Stimulated activated naive CD8-positive, alpha-beta T cell treated with anti-CD3 and anti-CD28 coated beads, Interleukin-15, amount 100 ng/mL, for 72 hours (primary cell): ENCODE measurements at regions not wholly inside any gene's neighbourhood (a gene's known extent, or its start where the extent isn't known, plus 50 kb on each side); places are given as distances from the start of the nearest gene placed in this dataset.
"Not testable (repeated sequence)": the region's sequence is repeated elsewhere in the genome, so short reads cannot be mapped to it uniquely, and the experiment has no call there.

Source experiments
- ATAC-seq: fragments of 150-1000 bp; cut with Tn5 transposase; 2 replicates; pipeline ENCODE4 v1.10.0; 2021; ENCODE audit warnings: mild to moderate bottlenecking, moderate library complexity
- DNase-seq, 2 donors: peaks; one replicate each; pipeline ENCODE4 v3.0.0; 2021 to 2022
- H3K27ac Mint-ChIP-seq, 2 donors: one replicate each; pipeline ENCODE4 v1.8.0; 2022; ENCODE audit warnings: mild to moderate bottlenecking in 2 of 2, mixed read lengths in 2 of 2, moderate library complexity in 2 of 2
- H3K27me3 Mint-ChIP-seq: one replicate; pipeline ENCODE4 v1.8.0; 2022; ENCODE audit warnings: mixed read lengths
- H3K4me1 Mint-ChIP-seq: one replicate; pipeline ENCODE4 v1.8.0; 2022; ENCODE audit warnings: mild to moderate bottlenecking, mixed read lengths
- H3K4me3 Mint-ChIP-seq, 2 donors: one replicate each; pipeline ENCODE4 v1.8.0; 2022; ENCODE audit warnings: mild to moderate bottlenecking in 2 of 2, mixed read lengths in 2 of 2, moderate library complexity in 1 of 2
- H3K9me3 Mint-ChIP-seq, 2 donors: one replicate each; pipeline ENCODE4 v1.8.0; 2022; ENCODE audit warnings: mixed read lengths in 2 of 2

DNA sequence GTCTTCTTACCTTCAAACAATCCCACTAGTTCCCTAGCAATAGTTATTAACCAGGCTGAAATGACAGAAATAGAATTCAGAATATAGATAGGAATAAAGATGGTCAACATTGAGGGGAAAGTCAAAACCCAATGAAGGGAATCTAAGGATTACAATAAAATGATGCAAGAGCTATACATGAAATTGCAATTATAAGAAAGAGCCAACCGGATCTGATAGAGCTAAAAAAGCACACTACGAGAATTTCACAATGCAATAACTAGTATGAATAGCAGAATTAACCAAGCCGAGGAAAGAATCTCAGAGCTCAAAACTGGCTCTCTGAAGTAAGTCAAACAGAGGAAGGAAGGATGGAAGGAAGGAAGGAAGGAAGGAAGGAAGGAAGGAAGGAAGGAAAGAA lies 288.7 kb upstream of the KCND2 start:
- H3K27ac Mint-ChIP-seq = no peak overlapping the region
- DNase-seq (no peak), ATAC-seq (no peak)
- peaks cover 15 to 18% of the 10 kb centered on the region in 2 donors for H3K9me3 Mint-ChIP-seq
- H3K4me3 Mint-ChIP-seq = no peak overlapping the region
- no peaks in the 10 kb centered on the region for H3K4me1 Mint-ChIP-seq
- no peaks in the 10 kb centered on the region for H3K27me3 Mint-ChIP-seq

DNA sequence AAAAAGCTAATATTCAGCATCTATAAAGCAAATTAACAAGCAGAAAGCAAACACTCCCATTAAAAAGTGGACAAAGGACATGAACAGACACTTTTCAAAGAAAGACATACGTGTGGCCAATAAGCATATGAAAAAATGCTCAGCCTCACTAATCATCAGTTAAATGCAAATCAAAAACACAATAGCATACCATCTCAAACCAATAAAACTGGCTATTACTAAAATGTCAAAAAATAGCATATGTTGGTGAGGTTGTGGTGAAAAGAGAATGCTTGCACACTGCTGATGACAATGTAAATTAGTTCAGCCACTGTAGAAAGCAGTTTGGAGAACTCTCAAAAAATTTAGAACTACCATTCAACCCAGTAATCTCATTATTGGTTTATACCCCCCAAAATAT lies 284.6 kb upstream of the KCND2 start:
- ATAC-seq = no peak
- Mint-ChIP-seq H3K27me3 (no peaks in the 10 kb centered on the region), H3K9me3 (peaks cover 12 to 18% of the 10 kb centered on the region in 2 donors), H3K4me3 (no peak overlapping the region), H3K27ac (no peak overlapping the region), H3K4me1 (no peaks in the 10 kb centered on the region)
- DNase-seq = no peak

DNA sequence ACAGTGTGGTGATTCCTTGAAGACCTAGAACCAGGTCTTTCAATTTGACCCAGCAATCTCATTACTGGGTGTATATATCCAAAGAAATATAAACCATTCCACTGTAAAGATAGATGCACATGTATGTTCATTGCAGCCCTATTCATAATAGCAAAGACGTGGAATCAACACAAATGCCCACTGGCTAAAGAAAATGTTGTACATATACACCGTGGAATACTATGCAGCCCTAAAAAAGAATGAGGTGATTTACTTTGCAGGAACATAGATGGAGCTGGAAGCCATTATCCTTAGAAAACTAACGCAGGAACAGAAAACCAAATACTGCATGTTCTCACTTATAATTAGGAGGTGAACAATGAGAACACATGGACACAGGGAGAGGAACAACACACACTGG lies 278.0 kb upstream of the KCND2 start:
- H3K4me3 Mint-ChIP-seq = no peak overlapping the region
- H3K27ac Mint-ChIP-seq = no peak overlapping the region
- H3K27me3 Mint-ChIP-seq = no peaks in the 10 kb centered on the region
- peaks cover 10 to 25% of the 10 kb centered on the region in 2 donors for H3K9me3 Mint-ChIP-seq
- DNase-seq (no peak), ATAC-seq (no peak)
- no peaks in the 10 kb centered on the region for H3K4me1 Mint-ChIP-seq

DNA sequence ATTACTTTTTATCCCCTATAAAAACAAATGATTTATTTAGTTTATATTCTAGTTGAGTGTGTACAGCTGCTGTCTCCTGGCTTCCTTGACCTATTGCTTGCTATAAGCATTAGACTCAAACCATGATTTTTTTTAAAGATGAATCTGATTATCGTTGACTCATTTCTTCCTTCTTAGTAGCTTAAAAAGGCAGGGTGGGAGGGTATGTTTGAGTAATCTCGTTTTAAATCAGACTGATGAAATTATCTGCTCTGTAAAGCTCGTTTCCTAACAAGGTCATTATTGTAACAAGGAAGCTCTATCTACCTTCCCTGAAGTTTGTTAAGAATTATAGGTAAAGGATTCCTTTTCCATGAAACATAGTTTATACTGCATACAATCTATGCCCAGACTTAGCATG lies 276.3 kb upstream of the KCND2 start:
- Mint-ChIP-seq H3K4me1 (no peaks in the 10 kb centered on the region), H3K27ac (no peak overlapping the region), H3K9me3 (peaks cover 5 to 16% of the 10 kb centered on the region in 2 donors), H3K4me3 (no peak overlapping the region), H3K27me3 (no peaks in the 10 kb centered on the region)
- no peak for DNase-seq
- ATAC-seq = no peak

DNA sequence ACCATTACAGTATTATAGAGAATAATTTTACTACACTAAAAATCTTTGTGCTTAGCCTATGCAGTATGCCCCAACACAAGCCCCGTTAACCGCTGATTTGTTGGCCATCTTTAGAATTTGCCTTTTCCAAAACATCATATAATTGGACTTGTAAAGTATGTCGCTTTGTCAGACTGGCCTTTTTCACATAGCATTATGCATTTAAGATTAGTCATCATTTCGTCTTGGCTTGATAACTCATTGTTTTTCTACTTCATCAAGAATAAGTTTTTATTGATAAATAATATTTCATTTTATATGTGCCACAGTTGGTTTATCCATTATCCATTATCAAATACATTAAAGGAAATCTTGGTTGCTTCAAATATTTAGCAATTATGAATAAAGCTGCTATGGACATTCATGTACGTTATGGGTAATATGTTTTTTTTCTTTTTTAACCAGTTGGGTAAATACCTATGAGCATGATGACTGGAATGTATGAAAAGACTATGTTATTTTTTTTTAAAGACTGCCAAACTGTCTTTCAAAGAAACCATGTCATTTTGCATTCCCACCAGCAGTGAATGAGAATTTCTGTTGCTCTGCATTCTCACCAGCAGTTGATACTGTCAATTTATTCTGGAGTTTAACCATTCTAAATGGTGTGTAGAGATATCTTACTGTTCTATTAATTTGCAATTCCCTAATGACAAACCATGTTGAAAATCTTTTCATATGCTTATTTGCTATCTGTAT lies 273.1 kb upstream of the KCND2 start:
- DNase-seq (no peak), ATAC-seq (no peak)
- Mint-ChIP-seq H3K27ac (no peak overlapping the region), H3K4me3 (no peak overlapping the region), H3K4me1 (no peaks in the 10 kb centered on the region), H3K27me3 (no peaks in the 10 kb centered on the region), H3K9me3 (peaks cover 5 to 14% of the 10 kb centered on the region in 2 donors)

DNA sequence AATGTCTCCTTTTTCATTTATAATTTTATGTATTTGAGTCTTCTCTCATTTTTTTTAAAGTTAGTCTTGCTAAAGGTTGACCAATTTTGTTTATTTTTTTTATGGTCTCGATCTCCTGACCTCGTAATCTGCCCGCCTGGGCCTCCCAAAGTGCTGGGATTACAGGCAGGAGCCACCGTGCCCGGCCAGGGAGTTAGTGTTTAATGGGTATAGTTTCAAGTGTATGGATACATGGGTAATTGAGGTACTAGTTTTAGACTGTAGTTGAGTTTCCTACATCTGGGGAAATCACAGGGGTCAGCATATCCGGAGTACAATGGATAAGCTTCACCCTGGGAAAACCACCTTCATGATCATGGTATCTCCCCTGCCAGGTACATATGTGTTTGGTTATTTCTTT lies 267.3 kb upstream of the KCND2 start:
- Mint-ChIP-seq H3K27ac (no peak overlapping the region), H3K4me3 (no peak overlapping the region), H3K4me1 (no peaks in the 10 kb centered on the region), H3K27me3 (no peaks in the 10 kb centered on the region), H3K9me3 (peaks cover 0 to 9% of the 10 kb centered on the region in 2 donors)
- DNase-seq = no peak
- no peak for ATAC-seq

DNA sequence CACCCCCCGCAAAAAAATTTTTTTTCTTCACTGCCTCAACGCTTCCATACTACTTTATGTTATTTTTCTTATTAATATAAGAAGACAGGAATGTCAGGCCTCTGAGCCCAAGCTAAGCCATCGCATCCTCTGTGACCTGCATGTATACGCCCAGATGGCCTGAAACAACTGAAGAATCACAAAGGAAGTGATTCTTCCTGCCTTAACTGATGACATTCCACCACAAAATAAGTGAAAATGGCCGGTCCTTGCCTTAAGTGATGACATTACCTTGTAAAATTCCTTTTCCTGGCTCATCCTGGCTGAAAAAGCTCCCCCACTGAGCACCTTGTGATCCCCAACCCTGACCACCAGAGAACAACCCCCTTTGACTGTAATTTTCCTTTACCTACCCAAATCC lies 258.7 kb upstream of the KCND2 start:
- not testable (repeated sequence) for H3K27me3 Mint-ChIP-seq, H3K4me3 Mint-ChIP-seq, DNase-seq, ATAC-seq, H3K4me1 Mint-ChIP-seq, H3K27ac Mint-ChIP-seq
- H3K9me3 Mint-ChIP-seq = peaks cover 0 to 18% of the 10 kb centered on the region in 2 donors

DNA sequence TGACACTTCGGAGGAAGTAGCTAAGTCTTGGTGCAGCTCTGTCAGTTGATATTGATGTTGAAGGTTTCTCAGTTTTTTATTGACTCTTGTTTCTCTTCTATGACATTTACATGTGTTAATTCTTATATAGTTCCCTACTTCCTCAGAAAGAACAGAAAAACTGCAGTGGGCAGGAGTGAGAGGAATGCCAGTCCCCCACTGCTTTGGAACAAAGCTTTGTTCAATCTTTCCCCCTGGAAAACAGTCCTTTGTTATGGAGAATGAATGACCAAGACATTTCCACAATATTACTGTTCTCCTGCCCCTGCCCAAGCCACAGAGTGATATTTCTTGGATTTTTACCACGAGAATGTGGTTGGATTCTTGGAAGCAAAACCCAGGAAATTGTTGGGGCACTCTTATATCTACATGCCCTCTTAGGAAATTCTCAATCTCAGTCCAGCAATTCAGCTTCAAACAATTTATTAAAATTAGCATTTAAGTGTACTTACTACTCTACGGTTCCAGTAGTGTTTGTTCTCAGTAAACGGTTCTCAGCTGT lies 258.0 kb upstream of the KCND2 start:
- ATAC-seq (no peak), DNase-seq (no peak)
- H3K4me3 Mint-ChIP-seq = no peak overlapping the region
- peaks cover 0 to 17% of the 10 kb centered on the region in 2 donors for H3K9me3 Mint-ChIP-seq
- no peaks in the 10 kb centered on the region for H3K4me1 Mint-ChIP-seq
- no peaks in the 10 kb centered on the region for H3K27me3 Mint-ChIP-seq
- H3K27ac Mint-ChIP-seq = no peak overlapping the region

DNA sequence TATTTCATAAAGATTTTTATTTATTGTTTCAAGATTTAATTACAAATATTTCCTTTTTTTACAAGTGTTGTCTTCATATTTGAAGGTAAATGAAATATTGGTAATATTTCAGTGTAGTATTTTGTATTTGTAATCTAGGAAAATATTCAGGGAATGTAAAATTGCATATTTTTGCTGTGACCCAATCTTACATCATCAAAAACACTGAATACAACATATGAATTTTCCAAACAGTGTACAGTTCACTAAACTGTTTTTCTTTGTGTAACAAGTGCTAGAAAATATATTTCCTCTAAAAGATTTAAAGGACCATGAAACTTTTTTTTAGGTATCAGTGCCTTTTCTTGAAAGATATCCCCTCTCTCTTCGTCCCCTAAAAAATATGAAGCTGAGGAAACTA lies 251.9 kb upstream of the KCND2 start:
- no peak overlapping the region for H3K27ac Mint-ChIP-seq
- H3K4me1 Mint-ChIP-seq = no peaks in the 10 kb centered on the region
- no peak for ATAC-seq
- H3K4me3 Mint-ChIP-seq = no peak overlapping the region
- no peak for DNase-seq
- H3K9me3 Mint-ChIP-seq = no peaks in the 10 kb centered on the region
- no peaks in the 10 kb centered on the region for H3K27me3 Mint-ChIP-seq

DNA sequence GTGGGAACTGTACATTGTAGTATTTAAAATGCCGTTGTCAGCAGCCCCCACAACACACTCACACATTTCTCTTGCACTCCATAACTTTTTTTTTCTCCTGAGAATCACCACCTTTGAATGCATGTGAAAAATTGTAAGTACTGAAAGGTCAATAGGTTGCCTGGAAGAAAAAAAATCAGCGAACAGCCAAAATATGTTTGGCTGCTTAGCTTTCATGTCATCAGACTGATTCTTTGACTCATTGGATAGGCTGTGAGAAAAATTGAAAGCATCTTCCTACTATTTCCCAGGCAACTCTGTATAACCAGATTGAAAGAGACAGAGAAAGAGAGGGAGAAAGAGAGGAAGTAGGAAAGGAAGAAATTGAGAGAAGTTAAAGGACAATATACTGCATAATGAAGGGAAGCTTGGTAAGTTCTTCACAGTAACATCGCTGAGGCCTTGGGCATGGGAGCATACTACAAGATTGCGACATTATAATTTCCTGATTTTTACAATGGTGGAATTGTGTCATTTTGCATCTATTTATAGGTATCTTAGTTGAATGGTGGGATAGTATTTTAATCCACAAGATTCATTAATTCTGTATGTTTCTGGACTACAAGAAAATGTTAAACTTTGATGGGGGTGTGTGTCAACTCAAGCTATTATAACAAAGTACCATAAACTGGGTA lies 249.3 kb upstream of the KCND2 start:
- Mint-ChIP-seq H3K4me1 (no peaks in the 10 kb centered on the region), H3K9me3 (no peaks in the 10 kb centered on the region), H3K4me3 (no peak overlapping the region), H3K27ac (no peak overlapping the region), H3K27me3 (no peaks in the 10 kb centered on the region)
- DNase-seq (no peak), ATAC-seq (no peak)

DNA sequence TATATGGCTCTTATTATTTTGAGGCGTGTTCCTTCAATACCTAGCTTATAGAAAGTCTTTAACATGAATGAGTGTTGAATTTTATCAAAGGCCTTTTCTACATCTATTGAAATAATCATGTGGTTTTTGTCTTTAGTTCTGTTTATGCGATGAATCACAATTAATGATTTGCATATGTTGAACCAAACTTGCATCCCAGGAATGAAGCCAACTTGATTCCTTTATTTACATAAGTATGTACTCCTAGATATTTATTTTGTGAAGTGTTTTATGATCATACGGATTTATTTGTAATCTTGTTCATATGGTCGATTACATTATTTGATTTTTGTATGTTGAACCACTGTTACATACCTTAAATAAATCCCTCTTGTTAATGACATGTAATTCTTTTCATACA lies 244.3 kb upstream of the KCND2 start:
- Mint-ChIP-seq H3K4me3 (no peak overlapping the region), H3K4me1 (no peaks in the 10 kb centered on the region), H3K27me3 (no peaks in the 10 kb centered on the region), H3K9me3 (no peaks in the 10 kb centered on the region), H3K27ac (no peak overlapping the region)
- no peak for ATAC-seq
- no peak for DNase-seq

DNA sequence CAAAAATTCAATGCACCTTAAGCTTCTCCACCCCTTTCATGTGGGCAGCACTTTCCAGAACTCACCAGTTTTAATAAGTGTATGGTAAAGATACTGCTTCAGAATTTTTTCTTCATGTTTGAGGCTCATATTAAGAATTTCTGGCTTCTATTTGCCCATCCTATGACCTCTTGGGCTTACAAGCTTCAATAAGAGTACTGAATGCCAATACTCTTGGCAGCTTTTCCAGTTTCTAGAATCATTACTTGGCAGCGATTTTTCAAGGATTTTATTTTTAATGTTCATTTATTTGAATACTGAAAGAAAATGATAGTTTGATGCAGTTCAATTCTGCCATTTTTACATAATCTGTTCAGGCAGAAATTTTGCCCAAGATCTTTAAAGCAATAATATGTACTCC lies 242.1 kb upstream of the KCND2 start:
- ATAC-seq (no peak), DNase-seq (no peak)
- Mint-ChIP-seq H3K4me3 (no peak overlapping the region), H3K9me3 (peaks cover 3 to 4% of the 10 kb centered on the region in 2 donors), H3K4me1 (no peaks in the 10 kb centered on the region), H3K27ac (no peak overlapping the region), H3K27me3 (no peaks in the 10 kb centered on the region)

DNA sequence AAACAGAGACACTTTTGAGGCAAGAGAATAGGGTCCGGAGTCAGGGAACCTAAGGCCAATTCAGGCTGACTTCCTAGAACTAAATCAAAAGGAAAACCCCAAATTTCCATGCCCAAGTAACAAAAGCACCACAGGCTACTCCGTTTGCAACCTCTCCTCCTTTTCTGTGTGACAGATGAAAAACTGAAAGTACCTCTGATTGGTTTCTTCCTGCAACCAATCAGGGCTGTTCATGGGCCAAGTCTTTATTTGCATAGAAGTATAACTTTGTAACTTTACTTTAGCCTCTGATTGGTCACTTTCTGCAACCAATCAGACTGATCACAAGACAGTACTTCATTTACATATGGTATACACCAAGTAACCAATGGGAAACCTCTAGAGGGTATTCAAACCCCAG lies 239.9 kb upstream of the KCND2 start:
- DNase-seq (no peak), ATAC-seq (no peak)
- Mint-ChIP-seq H3K27me3 (no peaks in the 10 kb centered on the region), H3K4me3 (no peak overlapping the region), H3K4me1 (no peaks in the 10 kb centered on the region), H3K27ac (no peak overlapping the region), H3K9me3 (peaks cover 9 to 16% of the 10 kb centered on the region in 2 donors)

DNA sequence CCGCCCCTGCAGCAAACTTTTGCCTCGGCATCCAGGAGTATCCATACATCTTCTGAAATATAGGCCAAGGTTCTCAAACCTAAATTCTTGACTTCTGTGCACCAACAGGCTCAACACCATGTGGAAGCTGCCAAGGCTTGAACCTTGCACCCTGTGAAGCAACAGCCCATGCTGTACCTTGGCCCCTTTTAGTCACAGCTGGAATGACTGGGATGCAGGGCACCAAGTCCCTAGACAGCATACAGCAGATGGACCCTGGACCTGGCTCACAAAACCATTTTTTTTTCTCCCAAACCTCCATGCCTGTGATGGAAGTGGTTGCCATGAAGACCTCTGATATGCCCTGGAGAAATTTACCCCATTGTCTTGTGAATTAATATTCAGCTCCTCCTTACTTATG lies 233.8 kb upstream of the KCND2 start:
- Mint-ChIP-seq H3K4me1 (no peaks in the 10 kb centered on the region), H3K27ac (no peak overlapping the region), H3K27me3 (no peaks in the 10 kb centered on the region), H3K4me3 (no peak overlapping the region), H3K9me3 (peaks cover 25 to 44% of the 10 kb centered on the region in 2 donors)
- no peak for DNase-seq
- ATAC-seq = no peak

DNA sequence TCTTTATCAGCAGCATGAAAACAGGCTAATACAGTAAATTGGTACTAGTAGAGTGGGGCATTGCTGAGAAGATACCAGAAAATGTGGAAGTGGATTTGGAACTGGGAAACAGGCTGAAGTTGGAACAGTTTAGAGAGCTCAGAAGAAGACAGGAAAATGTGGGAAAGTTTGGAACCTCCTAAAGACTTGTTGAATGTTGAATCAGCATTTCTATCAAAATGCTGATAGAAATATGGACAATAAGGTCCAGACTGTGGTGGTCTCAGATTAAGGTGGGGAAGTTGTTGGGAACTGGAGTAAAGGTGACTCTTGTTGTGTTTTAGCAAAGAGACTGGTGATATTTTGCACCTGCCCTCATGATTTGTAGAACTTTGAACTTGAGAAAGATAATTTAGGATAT lies 231.2 kb upstream of the KCND2 start:
- H3K27me3 Mint-ChIP-seq = no peaks in the 10 kb centered on the region

DNA sequence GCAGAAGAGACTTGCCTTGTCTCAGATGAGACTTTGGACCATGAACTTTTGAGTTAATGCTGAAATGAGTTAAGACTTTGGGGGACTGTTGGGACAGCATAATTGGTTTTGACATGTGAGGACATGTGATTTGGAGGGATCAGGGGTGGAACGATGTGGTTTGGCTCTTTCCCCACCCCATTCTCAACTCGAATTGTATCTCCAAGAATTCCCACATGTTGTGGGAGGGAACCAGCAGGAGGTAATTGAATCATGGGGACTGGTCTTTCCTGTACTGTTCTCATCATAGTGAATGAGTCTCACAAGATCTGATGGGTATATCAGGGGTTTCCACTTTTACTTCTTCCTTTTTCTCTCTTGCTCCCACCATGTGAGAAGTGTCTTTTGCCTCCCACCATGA lies 229.7 kb upstream of the KCND2 start:
- H3K9me3 Mint-ChIP-seq = peaks cover 14 to 26% of the 10 kb centered on the region in 2 donors
- H3K27ac Mint-ChIP-seq = no peak overlapping the region
- H3K4me1 Mint-ChIP-seq = no peaks in the 10 kb centered on the region
- ATAC-seq (no peak), DNase-seq (no peak)
- H3K4me3 Mint-ChIP-seq = no peak overlapping the region
- no peaks in the 10 kb centered on the region for H3K27me3 Mint-ChIP-seq

More for the DNA sequence above, 231.2 kb upstream of the KCND2 start:
- ATAC-seq (no peak), DNase-seq (no peak)
- H3K9me3 Mint-ChIP-seq = peaks cover 21 to 37% of the 10 kb centered on the region in 2 donors
- no peak overlapping the region for H3K4me3 Mint-ChIP-seq
- H3K4me1 Mint-ChIP-seq = no peaks in the 10 kb centered on the region
- H3K27ac Mint-ChIP-seq = no peak overlapping the region
